AG09309 (cell line): ENCODE measurements at regions not wholly inside any gene's neighbourhood (a gene's known extent, or its start where the extent isn't known, plus 50 kb on each side); places are given as distances from the start of the nearest gene placed in this dataset.

Experiments used
- DNase-seq: peaks from one replicate; pipeline ENCODE4 v3.0.0-alpha.2; 2010; ENCODE audit warnings: low read depth
- H3K4me3 ChIP-seq: 2 replicates; pipeline ENCODE4 v1.5.1; 2011; ENCODE audit warnings: mild to moderate bottlenecking, low read depth, low read length, moderate library complexity; ENCODE audit not compliant: control insufficient read depth
- CTCF ChIP-seq: IDR thresholded peaks from 2 replicates; pipeline ENCODE4 v1.5.1; 2011; ENCODE audit warnings: mild to moderate bottlenecking, low read depth, low read length, inconsistent platforms; ENCODE audit not compliant: insufficient read depth, control insufficient read depth; ENCODE audit errors: missing control alignments

GRCh38 chr14:65281991-65282895 is 130.3 kb upstream of the FUT8 start:
- no peak for TF ChIP-seq CTCF
- H3K4me3 ChIP-seq: peak overlapping the region; percentile 9
- DNase-seq: peak; percentile 77

- H3K4me3 ChIP-seq: no peak overlapping the region
- DNase-seq: no peak
- TF ChIP-seq CTCF: no peak
These were observed 129.7 kb upstream of the FUT8 start for GRCh38 chr14:65282896-65283253.

GRCh38 chr14:65286443-65286842 is 126.1 kb upstream of the FUT8 start:
- no peak for DNase-seq
- no peak overlapping the region for H3K4me3 ChIP-seq
- peak; percentile 35 for TF ChIP-seq CTCF

GRCh38 chr14:65287264-65288131 is 125.0 kb upstream of the FUT8 start:
- DNase-seq: no peak
- no peak for TF ChIP-seq CTCF
- H3K4me3 ChIP-seq: no peak overlapping the region

- H3K4me3 ChIP-seq: no peak overlapping the region
- DNase-seq: peak; percentile 84
- no peak for TF ChIP-seq CTCF
These were observed 121.7 kb upstream of the FUT8 start for GRCh38 chr14:65290830-65291229.

GRCh38 chr14:65291531-65291930 is 121.0 kb upstream of the FUT8 start:
- H3K4me3 ChIP-seq: no peak overlapping the region
- no peak for TF ChIP-seq CTCF
- no peak for DNase-seq
